H1 (cell line): ENCODE measurements at regions not wholly inside any gene's neighbourhood (a gene's known extent, or its start where the extent isn't known, plus 50 kb on each side); places are given as distances from the start of the nearest gene placed in this dataset.

ENCODE experiments used
- CBX5 ChIP-seq: fragments of 300-800, 300-1000 bp; sonication (generic); IDR thresholded peaks from 2 replicates; pipeline ENCODE4 v1.7.1; 2016; ENCODE audit warnings: antibody characterized with exemption, low read length, low read depth
- EZH2 ChIP-seq: fragments of 200-600 bp; sonication (generic); IDR thresholded peaks from 2 replicates; pipeline ENCODE4 v1.7.1; 2012; ENCODE audit warnings: low read depth, mild to moderate bottlenecking, moderate library complexity, low read length, inconsistent platforms; ENCODE audit not compliant: severe bottlenecking
- POLR2A ChIP-seq, 2 experiments: IDR thresholded peaks; 1 replicate in 1 of 2; 2 replicates in 1 of 2; pipeline ENCODE4 v1.6.1; 2011; ENCODE audit warnings: low read depth in 2 of 2, low read length in 2 of 2, mild to moderate bottlenecking in 2 of 2; ENCODE audit errors: control extremely low read depth in 1 of 2
- POLR2AphosphoS5 ChIP-seq: IDR thresholded peaks from 2 replicates; pipeline ENCODE4 v1.6.1; 2011; ENCODE audit warnings: low read depth, low read length
- YY1 ChIP-seq: IDR thresholded peaks from 2 replicates; pipeline ENCODE4 v1.6.1; 2011; ENCODE audit warnings: low read depth, mild to moderate bottlenecking, low read length
- TF ChIP-seq, protein P1 (sequence below): IDR thresholded peaks from 2 replicates; pipeline ENCODE4 v1.6.1; 2012; ENCODE audit warnings: inconsistent platforms

- TF ChIP-seq POLR2A (IDR thresholded peaks at IDR 0.05; ENCODE audit: control extremely low read depth in 1 of 2, low read depth in 2 of 2, low read length in 2 of 2): no peak
- no peak for TF ChIP-seq CBX5
- no peak for TF ChIP-seq YY1
- TF ChIP-seq POLR2AphosphoS5: no peak
- no peak for TF ChIP-seq EZH2
- TF ChIP-seq, protein P1, sequence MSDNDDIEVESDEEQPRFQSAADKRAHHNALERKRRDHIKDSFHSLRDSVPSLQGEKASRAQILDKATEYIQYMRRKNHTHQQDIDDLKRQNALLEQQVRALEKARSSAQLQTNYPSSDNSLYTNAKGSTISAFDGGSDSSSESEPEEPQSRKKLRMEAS: no peak
Observed at GRCh38 chr1:230565141-230565540, 77.1 kb upstream of the COG2 start.
